OCI-LY3 (cell line): ENCODE measurements at regions not wholly inside any gene's neighbourhood (a gene's known extent, or its start where the extent isn't known, plus 50 kb on each side); places are given as distances from the start of the nearest gene placed in this dataset.

Experiments
- H2AFZ ChIP-seq: fragments of 200-600, 300-600 bp; shearing (Covaris generic); 2 replicates; pipeline ENCODE4 v1.6.0; 2014; ENCODE audit warnings: antibody characterized with exemption, low read depth, low read length
- H3K27ac ChIP-seq: fragments of 200-600, 300-600 bp; sonication (generic); 2 replicates; pipeline ENCODE4 v1.5.1; 2014; ENCODE audit warnings: mild to moderate bottlenecking, low read length, moderate library complexity, mixed read lengths
- H3K27me3 ChIP-seq: fragments of 200-600, 300-600 bp; sonication (generic); 2 replicates; pipeline ENCODE4 v1.6.1; 2014; ENCODE audit warnings: low read depth, low read length, mixed read lengths
- H3K36me3 ChIP-seq: fragments of 200-600, 300-600 bp; sonication (generic); replicated peaks from 2 replicates; pipeline ENCODE3; 2014; ENCODE audit warnings: low read depth, low read length, mixed read lengths
- H3K4me1 ChIP-seq: fragments of 300-600, 200-600 bp; sonication (generic); 2 replicates; pipeline ENCODE4 v1.6.1; 2014; ENCODE audit warnings: low read length, mixed read lengths
- H3K4me2 ChIP-seq: fragments of 200-600, 300-600 bp; sonication (generic); 2 replicates; pipeline ENCODE4 v1.6.1; 2014; ENCODE audit warnings: low read length, mixed read lengths
- H3K4me3 ChIP-seq: fragments of 300-600, 200-600 bp; sonication (generic); 2 replicates; pipeline ENCODE4 v1.5.1; 2014; ENCODE audit warnings: antibody characterized with exemption, mild to moderate bottlenecking, low read length, moderate library complexity
- H3K79me2 ChIP-seq: fragments of 300-600, 200-600 bp; shearing (Covaris generic); 2 replicates; pipeline ENCODE4 v1.6.1; 2014; ENCODE audit warnings: mild to moderate bottlenecking, low read length, mixed read lengths
- H3K9ac ChIP-seq: fragments of 300-600, 200-600 bp; shearing (Covaris generic); 2 replicates; pipeline ENCODE4 v1.6.0; 2014; ENCODE audit warnings: mild to moderate bottlenecking, low read length, moderate library complexity
- H3K9me3 ChIP-seq: fragments of 200-600, 300-600 bp; shearing (Covaris generic); 2 replicates; pipeline ENCODE4 v1.6.1; 2014; ENCODE audit warnings: low read length, mixed read lengths; ENCODE audit not compliant: insufficient read depth
- H4K20me1 ChIP-seq: fragments of 200-600, 300-600 bp; sonication (generic); 2 replicates; pipeline ENCODE4 v1.6.1; 2016; ENCODE audit warnings: low read length, mixed read lengths; ENCODE audit not compliant: insufficient read depth
- CTCF ChIP-seq: fragments of 200-600, 300-600 bp; sonication (generic); IDR thresholded peaks from 2 replicates; pipeline ENCODE4 v1.5.1; 2014; ENCODE audit warnings: antibody characterized with exemption, low read length, low read depth
- EZH2phosphoT487 ChIP-seq: fragments of 200-600 bp; shearing (Covaris generic); IDR thresholded peaks from 2 replicates; pipeline ENCODE4 v1.6.1; 2018; ENCODE audit warnings: antibody characterized with exemption, mixed run types, low read depth

GRCh38 chr9:109728686-109729300, 51.2 kb upstream of the PALM2AKAP2 start:
- Histone ChIP-seq H2AFZ (no peak overlapping the region), H3K79me2 (no peaks in the 10 kb centered on the region), H4K20me1 (no peaks in the 10 kb centered on the region), H3K36me3 (no peaks in the 10 kb centered on the region), H3K9me3 (no peaks in the 10 kb centered on the region), H3K4me2 (no peak overlapping the region), H3K9ac (no peak overlapping the region), H3K4me3 (no peak overlapping the region), H3K27ac (no peak overlapping the region), H3K4me1 (no peaks in the 10 kb centered on the region), H3K27me3 (peaks cover 57% of the 10 kb centered on the region; the same call in 1 of the 2 replicates)
- TF ChIP-seq CTCF = no peak

GRCh38 chr9:109729513-109729912, 50.5 kb upstream of the PALM2AKAP2 start:
- Histone ChIP-seq H4K20me1 (no peaks in the 10 kb centered on the region), H3K27me3 (peaks cover 56% of the 10 kb centered on the region; the same call in 1 of the 2 replicates), H3K79me2 (no peaks in the 10 kb centered on the region), H3K9me3 (no peaks in the 10 kb centered on the region), H3K36me3 (no peaks in the 10 kb centered on the region), H3K27ac (no peak overlapping the region), H2AFZ (no peak overlapping the region), H3K4me1 (no peaks in the 10 kb centered on the region), H3K4me2 (no peak overlapping the region), H3K9ac (no peak overlapping the region), H3K4me3 (no peak overlapping the region)
- no peak for TF ChIP-seq CTCF
- no peak for TF ChIP-seq EZH2phosphoT487
